Body of pancreas (tissue), 4 donors: ENCODE measurements at regions not wholly inside any gene's neighbourhood (a gene's known extent, or its start where the extent isn't known, plus 50 kb on each side); places are given as distances from the start of the nearest gene placed in this dataset.

ENCODE experiments used
- ATAC-seq: fragments of 150-250 bp; one replicate; pipeline ENCODE4 v1.9.1; 2016
- DNase-seq, 4 donors: peaks; one replicate each; pipeline ENCODE4 v3.0.0-alpha.2; 2019
- H3K27ac ChIP-seq, 4 donors: fragments of 200-600 bp; sonication (generic); 1 replicate in 3 of 4; 2 replicates in 1 of 4; pipeline versions ENCODE4 v1.5.1 to v1.6.1; 2016 to 2019; ENCODE audit warnings: mild to moderate bottlenecking in 1 of 4, mixed read lengths in 1 of 4, moderate library complexity in 1 of 4
- H3K27me3 ChIP-seq, 2 donors: fragments of 200-600 bp; sonication (generic); one replicate each; pipeline ENCODE4 v1.6.0; 2016; ENCODE audit warnings: mild to moderate bottlenecking in 1 of 2
- H3K36me3 ChIP-seq, 2 donors: fragments of 200-600 bp; sonication (generic); replicated peaks in 1 of 2; 2 replicates each; pipeline ENCODE4 v1.5.1; 2016; ENCODE audit warnings: low read depth in 2 of 2; ENCODE audit not compliant: insufficient read depth in 1 of 2
- H3K4me1 ChIP-seq: fragments of 200-600 bp; sonication (generic); one replicate; pipeline ENCODE4 v1.6.0; 2016
- H3K4me3 ChIP-seq, 2 donors: fragments of 200-600 bp; sonication (generic); 1 replicate in 1 of 2; 2 replicates in 1 of 2; pipeline ENCODE4 v1.5.1; 2016 to 2019
- H3K9me3 ChIP-seq, 3 donors: fragments of 200-600 bp; sonication (generic); 1 replicate in 2 of 3; 2 replicates in 1 of 3; pipeline ENCODE4 v1.5.1; 2016
- CTCF ChIP-seq, 7 experiments: fragments of 450-650 bp in 4 of 7; fragments of 200-600 bp in 3 of 7; sonication (generic) in 3 of 7; IDR thresholded peaks; one replicate each; pipeline ENCODE4 v1.5.1; 2016 to 2019; ENCODE audit warnings: antibody characterized with exemption in 7 of 7
- POLR2A ChIP-seq, 3 donors: fragments of 450-650 bp; IDR thresholded peaks; one replicate each; pipeline ENCODE4 v1.6.1; 2016; ENCODE audit warnings: antibody characterized with exemption in 3 of 3, mild to moderate bottlenecking in 2 of 3
- WGBS, 2 donors: methylation state at CpG; one replicate each; pipeline ENCODE4 v1.1.5; 2017; 5-methylcytosine and 5-hydroxymethylcytosine counted together
- intact Hi-C: fragments of 100-400 bp; cut with DNase I; formaldehyde crosslinking; loops from one replicate; pipeline ENCODE4 v1.15.1; 2023

GRCh38 chr6:80466981-80467380 is 360.5 kb downstream of the BCKDHB start:
- Histone ChIP-seq H3K9me3 (no peaks in the 10 kb centered on the region), H3K27me3 (no peaks in the 10 kb centered on the region), H3K27ac (no peak overlapping the region), H3K4me3 (no peak overlapping the region), H3K4me1 (no peaks in the 10 kb centered on the region), H3K36me3 (no peaks in the 10 kb centered on the region)
- WGBS, 2 donors: 85 to 96% methylated on average over 2 of the region's 2 CpGs
- ATAC-seq (no peak), DNase-seq (no peak)
- no peak for TF ChIP-seq CTCF (IDR thresholded peaks at IDR 0.05)
- TF ChIP-seq POLR2A (IDR thresholded peaks at IDR 0.05): no peak
- intact Hi-C loops: no loop called here

- Histone ChIP-seq H3K4me3 (no peak overlapping the region), H3K9me3 (no peaks in the 10 kb centered on the region), H3K27me3 (no peaks in the 10 kb centered on the region), H3K36me3 (no peaks in the 10 kb centered on the region), H3K4me1 (no peaks in the 10 kb centered on the region), H3K27ac (no peak overlapping the region)
- TF ChIP-seq POLR2A (IDR thresholded peaks at IDR 0.05): no peak
- no peak for TF ChIP-seq CTCF (IDR thresholded peaks at IDR 0.05)
- ATAC-seq: no peak
- DNase-seq: no peak
- intact Hi-C loops: no loop called here
- 74 to 89% methylated on average over 2 of the region's 2 CpGs for WGBS, 2 donors
Measured at GRCh38 chr6:80465513-80465912, 359.0 kb downstream of the BCKDHB start.

GRCh38 chr6:80464901-80465300 is 358.4 kb downstream of the BCKDHB start:
- ATAC-seq: no peak
- no peak overlapping the region for H3K27ac ChIP-seq
- intact Hi-C loops: no loop called here
- H3K4me1 ChIP-seq: no peaks in the 10 kb centered on the region
- no peaks in the 10 kb centered on the region for H3K27me3 ChIP-seq
- DNase-seq: no peak
- H3K9me3 ChIP-seq: no peaks in the 10 kb centered on the region
- no peak for TF ChIP-seq CTCF (IDR thresholded peaks at IDR 0.05)
- TF ChIP-seq POLR2A (IDR thresholded peaks at IDR 0.05): no peak
- H3K4me3 ChIP-seq: no peak overlapping the region
- H3K36me3 ChIP-seq: no peaks in the 10 kb centered on the region

- no peaks in the 10 kb centered on the region for H3K9me3 ChIP-seq
Measured at GRCh38 chr6:80463197-80463596, 356.7 kb downstream of the BCKDHB start.

More at GRCh38 chr6:80463197-80463596, 356.7 kb downstream of the BCKDHB start:
- Histone ChIP-seq H3K36me3 (no peaks in the 10 kb centered on the region), H3K27me3 (no peaks in the 10 kb centered on the region), H3K4me3 (no peak overlapping the region), H3K27ac (no peak overlapping the region), H3K4me1 (no peaks in the 10 kb centered on the region)
- intact Hi-C loops: no loop called here
- DNase-seq (no peak), ATAC-seq (no peak)
- TF ChIP-seq CTCF (IDR thresholded peaks at IDR 0.05): no peak
- no peak for TF ChIP-seq POLR2A (IDR thresholded peaks at IDR 0.05)
